OCI-LY7 (cell line): ENCODE measurements at regions not wholly inside any gene's neighbourhood (a gene's known extent, or its start where the extent isn't known, plus 50 kb on each side); places are given as distances from the start of the nearest gene placed in this dataset.
"Not testable (repeated sequence)": the region's sequence is repeated elsewhere in the genome, so short reads cannot be mapped to it uniquely, and the experiment has no call there.

Experiments used
- BruUV-seq: library from RNA; stranded (reverse); fragments of 400-500 nt; replicated peaks from 2 replicates; lab custom pipeline; 2021; lab: Mats Ljungman, UMichigan
- CTCF ChIA-PET: fragments of 300-600 bp; sonication (Branson Sonifier 250); formaldehyde crosslinking; loops from one replicate; lab custom pipeline; 2022; ENCODE audit warnings: antibody characterized with exemption; ENCODE audit not compliant: unreplicated experiment; lab: Charles Lee
- POLR2A ChIA-PET: fragments of 300-600 bp; sonication (Branson Sonifier 250); formaldehyde crosslinking; loops from one replicate; lab custom pipeline; 2022; ENCODE audit warnings: antibody characterized with exemption; lab: Charles Lee
- DNase-seq: peaks from one replicate; pipeline ENCODE4 v3.0.0-alpha.2; 2015; ENCODE audit warnings: low spot score
- H2AFZ ChIP-seq: fragments of 200-600 bp; sonication (generic), shearing (Covaris generic); 2 replicates; pipeline ENCODE4 v1.6.1; 2014; ENCODE audit warnings: mild to moderate bottlenecking, antibody characterized with exemption, low read length, moderate library complexity
- H3K27ac ChIP-seq: fragments of 200-600 bp; sonication (generic); 2 replicates; pipeline ENCODE4 v1.5.1; 2014; ENCODE audit warnings: mixed run types, low read depth, mild to moderate bottlenecking, moderate library complexity, low read length, inconsistent platforms; ENCODE audit not compliant: poor library complexity, severe bottlenecking
- H3K36me3 ChIP-seq: fragments of 200-600 bp; sonication (generic); 2 replicates; pipeline ENCODE4 v1.6.1; 2014; ENCODE audit warnings: mild to moderate bottlenecking, antibody characterized with exemption, low read length, moderate library complexity, mixed read lengths; ENCODE audit not compliant: insufficient read depth
- H3K4me1 ChIP-seq: fragments of 200-600 bp; sonication (generic); 2 replicates; pipeline ENCODE4 v1.5.1; 2014; ENCODE audit warnings: mild to moderate bottlenecking, low read length; ENCODE audit not compliant: insufficient read depth, poor library complexity, severe bottlenecking
- H3K4me2 ChIP-seq: fragments of 200-600 bp; sonication (generic); 2 replicates; pipeline ENCODE4 v1.6.1; 2014; ENCODE audit warnings: mild to moderate bottlenecking, low read length
- H3K4me3 ChIP-seq: fragments of 200-600 bp; sonication (generic); 2 replicates; pipeline ENCODE4 v1.5.1; 2014; ENCODE audit warnings: mild to moderate bottlenecking, low read depth, low read length; ENCODE audit not compliant: poor library complexity, severe bottlenecking
- H3K79me2 ChIP-seq: fragments of 200-600 bp; sonication (generic); 2 replicates; pipeline ENCODE4 v1.6.1; 2016; ENCODE audit warnings: low read depth, mild to moderate bottlenecking, low read length, moderate library complexity, mixed read lengths; ENCODE audit not compliant: insufficient read depth
- H3K9me2 ChIP-seq: fragments of 200-600 bp; sonication (generic); 2 replicates; pipeline ENCODE4 v1.6.1; 2016; ENCODE audit warnings: mild to moderate bottlenecking, low read length, mixed read lengths; ENCODE audit not compliant: insufficient read depth
- H3K9me3 ChIP-seq: fragments of 200-600 bp; sonication (generic); 2 replicates; pipeline ENCODE4 v1.6.1; 2014; ENCODE audit warnings: mild to moderate bottlenecking, mixed run types, low read length, mixed read lengths
- H4K20me1 ChIP-seq: fragments of 200-600 bp; sonication (generic); 2 replicates; pipeline ENCODE4 v1.6.1; 2014; ENCODE audit warnings: mild to moderate bottlenecking, antibody characterized with exemption, low read length, moderate library complexity, mixed read lengths; ENCODE audit not compliant: insufficient read depth
- CTCF ChIP-seq: fragments of 200-600 bp; sonication (generic); conservative IDR thresholded peaks from 2 replicates; pipeline ENCODE4 v1.5.1; 2014; ENCODE audit warnings: mild to moderate bottlenecking, antibody characterized with exemption, low read length, moderate library complexity, mixed read lengths
- EZH2phosphoT487 ChIP-seq: fragments of 200-600 bp; sonication (generic); IDR thresholded peaks from 2 replicates; pipeline ENCODE4 v1.6.1; 2018; ENCODE audit warnings: low read depth, borderline replicate concordance, mild to moderate bottlenecking, mixed run types, antibody characterized with exemption, low read length, moderate library complexity, mixed read lengths
- intact Hi-C: fragments of 100-400 bp; cut with micrococcal nuclease; formaldehyde crosslinking; loops from one replicate; pipeline ENCODE4 v1.10.0; 2022; ENCODE audit not compliant: unreplicated experiment

DNA sequence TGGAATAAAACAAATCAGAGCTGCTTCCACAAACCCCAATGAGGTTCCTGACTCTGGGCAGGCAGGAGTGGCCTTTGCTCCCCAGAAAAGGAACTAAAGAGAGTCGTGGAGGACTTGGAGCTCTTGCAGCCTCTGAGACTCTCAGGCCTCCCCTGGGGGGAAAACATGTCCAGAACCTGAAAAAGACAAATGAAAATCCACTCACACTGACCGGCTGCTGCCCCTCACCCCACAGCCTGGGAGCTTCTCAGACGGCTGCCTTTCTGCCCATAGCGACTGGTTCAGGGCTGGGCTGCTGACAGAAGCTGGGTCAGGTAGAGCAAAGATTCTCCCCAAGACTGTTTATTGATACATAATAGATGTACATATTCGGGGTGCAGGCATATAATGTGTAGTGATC, 356.0 kb downstream of the ADGRD1 start:
- no peak for DNase-seq
- Histone ChIP-seq H3K36me3 (no peaks in the 10 kb centered on the region), H3K79me2 (no peaks in the 10 kb centered on the region), H3K4me2 (no peak overlapping the region), H3K27ac (no peak overlapping the region), H3K9me3 (no peaks in the 10 kb centered on the region), H4K20me1 (no peaks in the 10 kb centered on the region), H3K9me2 (no peaks in the 10 kb centered on the region), H3K4me1 (no peaks in the 10 kb centered on the region), H3K4me3 (no peak overlapping the region), H2AFZ (no peak overlapping the region)
- no TSS peak for BruUV-seq
- CTCF ChIA-PET, result no interaction called here
- TF ChIP-seq CTCF (no peak), EZH2phosphoT487 (no peak)
- POLR2A ChIA-PET, result no interaction called here
- intact Hi-C loops, result no loop called here

- H2AFZ ChIP-seq, CTCF ChIA-PET, H3K79me2 ChIP-seq: not testable (repeated sequence)
These were observed 356.7 kb downstream of the ADGRD1 start for GRCh38 chr12:131310227-131310969.

GRCh38 chr12:131311279-131311722, 357.6 kb downstream of the ADGRD1 start:
- H3K27ac ChIP-seq, BruUV-seq, CTCF ChIA-PET, H3K4me2 ChIP-seq, H3K79me2 ChIP-seq, intact Hi-C loops, H4K20me1 ChIP-seq, DNase-seq, H3K36me3 ChIP-seq, H3K4me3 ChIP-seq, H2AFZ ChIP-seq, H3K9me3 ChIP-seq, H3K9me2 ChIP-seq, H3K4me1 ChIP-seq, POLR2A ChIA-PET: not testable (repeated sequence)

More at GRCh38 chr12:131310227-131310969, 356.7 kb downstream of the ADGRD1 start:
- POLR2A ChIA-PET, H3K4me2 ChIP-seq, H3K36me3 ChIP-seq, DNase-seq, H3K4me3 ChIP-seq, H3K27ac ChIP-seq, intact Hi-C loops, H4K20me1 ChIP-seq, H3K9me3 ChIP-seq, H3K4me1 ChIP-seq, H3K9me2 ChIP-seq, BruUV-seq: not testable (repeated sequence)
